RWPE1 (cell line): ENCODE measurements at regions not wholly inside any gene's neighbourhood (a gene's known extent, or its start where the extent isn't known, plus 50 kb on each side); places are given as distances from the start of the nearest gene placed in this dataset.

Experiments used
- CTCF ChIA-PET: fragments of 350-600 bp; sonication (Branson Sonifier 250); formaldehyde crosslinking; extraction: SDS; loops from one replicate; lab custom pipeline; 2021; lab: Yijun Ruan, JAX
- POLR2A ChIA-PET: fragments of 400-600 bp; formaldehyde crosslinking; extraction: SDS; loops from one replicate; lab custom pipeline; 2020; ENCODE audit warnings: antibody characterized with exemption; ENCODE audit not compliant: low non-redundant PET; lab: Yijun Ruan, JAX
- DNase-seq: peaks from one replicate; pipeline ENCODE4 v3.0.0; 2012; ENCODE audit warnings: low spot score
- H3K27ac ChIP-seq: fragments of 450-650 bp; 2 replicates; pipeline ENCODE4 v1.5.1; 2017
- CTCF ChIP-seq: fragments of 450-650 bp; conservative IDR thresholded peaks from 2 replicates; pipeline ENCODE4 v1.5.1; 2017; ENCODE audit warnings: low read depth, mild to moderate bottlenecking

GRCh38 chr5:85205430-85205829 lies 820.8 kb upstream of the EDIL3 start:
- CTCF ChIA-PET: no interaction called here
- POLR2A ChIA-PET: no interaction called here
- TF ChIP-seq CTCF: no peak

GRCh38 chr5:85225388-85225787 lies 840.7 kb upstream of the EDIL3 start:
- POLR2A ChIA-PET: no interaction called here
- no peak overlapping the region for H3K27ac ChIP-seq

More at GRCh38 chr5:85205430-85205829, 820.8 kb upstream of the EDIL3 start:
- no peak overlapping the region for H3K27ac ChIP-seq
- DNase-seq: no peak

GRCh38 chr5:85249204-85249603 lies 864.5 kb upstream of the EDIL3 start:
- no peak for TF ChIP-seq CTCF
- POLR2A ChIA-PET: no interaction called here
- DNase-seq: no peak
- CTCF ChIA-PET: no interaction called here
- H3K27ac ChIP-seq: no peak overlapping the region

More at GRCh38 chr5:85225388-85225787, 840.7 kb upstream of the EDIL3 start:
- no peak for TF ChIP-seq CTCF
- DNase-seq: no peak
- CTCF ChIA-PET: no interaction called here

GRCh38 chr5:85263125-85263524 lies 878.4 kb upstream of the EDIL3 start:
- ChIA-PET CTCF (interaction anchor here (0.6 to 0.7 kb wide), 2 partner anchors 33 to 469 kb away, joined by 3 read pairs; no protein-coding TSS in a partner anchor), POLR2A (no interaction called here)
- no peak overlapping the region for H3K27ac ChIP-seq
- no peak for DNase-seq
- no peak for TF ChIP-seq CTCF

- CTCF ChIA-PET: no interaction called here
- no peak overlapping the region for H3K27ac ChIP-seq
- no peak for TF ChIP-seq CTCF
- POLR2A ChIA-PET: no interaction called here
- no peak for DNase-seq
These were observed 882.0 kb upstream of the EDIL3 start for GRCh38 chr5:85266692-85267091.

- no peak overlapping the region for H3K27ac ChIP-seq
- TF ChIP-seq CTCF: no peak
- ChIA-PET POLR2A (no interaction called here), CTCF (interaction anchor here (0.5 to 0.6 kb wide), 2 partner anchors 44 to 657 kb away, joined by 3 to 6 read pairs; no protein-coding TSS in a partner anchor)
- no peak for DNase-seq
These were observed 883.5 kb upstream of the EDIL3 start for GRCh38 chr5:85268194-85268593.
